ENCODE measurements at regions not wholly inside any gene's neighbourhood (a gene's known extent, or its start where the extent isn't known, plus 50 kb on each side); places are given as distances from the start of the nearest gene placed in this dataset.
A peak's percentile ranks its signal among the peaks of the same experiment; 100 is the strongest.
"Not testable (repeated sequence)": the region's sequence is repeated elsewhere in the genome, so short reads cannot be mapped to it uniquely, and the experiment has no call there.

DNA sequence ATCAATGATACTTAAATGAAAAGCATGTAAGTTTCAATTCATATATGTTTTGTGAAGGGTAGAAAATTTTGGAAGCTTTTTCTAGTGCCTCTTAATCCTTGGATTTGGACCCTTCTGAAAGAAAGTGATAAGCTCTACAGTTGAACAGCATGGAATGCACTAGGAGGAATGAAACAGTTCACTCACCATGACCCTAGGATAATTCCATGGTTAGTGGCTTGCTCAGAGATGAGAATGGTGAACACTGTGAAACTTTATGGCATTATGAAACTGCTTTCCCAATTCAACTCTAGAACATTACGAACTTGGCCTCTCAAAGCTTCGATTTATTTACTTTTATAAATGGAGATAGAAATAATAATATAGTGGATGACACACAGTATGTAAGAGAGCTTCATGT lies 88.9 kb upstream of the FAT4 start:
- Histone ChIP-seq H2AFZ (ENCODE audit: low read length) (no peak overlapping the region), H3K4me2 (ENCODE audit: insufficient read depth, low read length) (no peak overlapping the region), H3K79me2 (ENCODE audit: insufficient read depth, low read length) (no peaks in the 10 kb centered on the region), H3K27ac (ENCODE audit: low read depth, low read length) (no peak overlapping the region), H4K20me1 (ENCODE audit: insufficient read depth, low read length) (no peaks in the 10 kb centered on the region), H3K9me3 (ENCODE audit: low read depth, low read length) (no peaks in the 10 kb centered on the region), H3K4me3 (ENCODE audit: insufficient read depth, low read length) (no peak overlapping the region), H3K27me3 (ENCODE audit: insufficient read depth, low read length) (no peaks in the 10 kb centered on the region), H3K36me3 (ENCODE audit: insufficient read depth, low read length) (no peaks in the 10 kb centered on the region), H3K4me1 (ENCODE audit: insufficient read depth, low read length) (no peaks in the 10 kb centered on the region)
- no peak for DNase-seq (ENCODE audit: insufficient read length, low spot score, missing footprints)
- TF ChIP-seq, protein P1, sequence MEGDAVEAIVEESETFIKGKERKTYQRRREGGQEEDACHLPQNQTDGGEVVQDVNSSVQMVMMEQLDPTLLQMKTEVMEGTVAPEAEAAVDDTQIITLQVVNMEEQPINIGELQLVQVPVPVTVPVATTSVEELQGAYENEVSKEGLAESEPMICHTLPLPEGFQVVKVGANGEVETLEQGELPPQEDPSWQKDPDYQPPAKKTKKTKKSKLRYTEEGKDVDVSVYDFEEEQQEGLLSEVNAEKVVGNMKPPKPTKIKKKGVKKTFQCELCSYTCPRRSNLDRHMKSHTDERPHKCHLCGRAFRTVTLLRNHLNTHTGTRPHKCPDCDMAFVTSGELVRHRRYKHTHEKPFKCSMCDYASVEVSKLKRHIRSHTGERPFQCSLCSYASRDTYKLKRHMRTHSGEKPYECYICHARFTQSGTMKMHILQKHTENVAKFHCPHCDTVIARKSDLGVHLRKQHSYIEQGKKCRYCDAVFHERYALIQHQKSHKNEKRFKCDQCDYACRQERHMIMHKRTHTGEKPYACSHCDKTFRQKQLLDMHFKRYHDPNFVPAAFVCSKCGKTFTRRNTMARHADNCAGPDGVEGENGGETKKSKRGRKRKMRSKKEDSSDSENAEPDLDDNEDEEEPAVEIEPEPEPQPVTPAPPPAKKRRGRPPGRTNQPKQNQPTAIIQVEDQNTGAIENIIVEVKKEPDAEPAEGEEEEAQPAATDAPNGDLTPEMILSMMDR (IDR thresholded peaks at IDR 0.05; ENCODE audit: extremely low read depth, low read depth, low read length) = no peak

DNA sequence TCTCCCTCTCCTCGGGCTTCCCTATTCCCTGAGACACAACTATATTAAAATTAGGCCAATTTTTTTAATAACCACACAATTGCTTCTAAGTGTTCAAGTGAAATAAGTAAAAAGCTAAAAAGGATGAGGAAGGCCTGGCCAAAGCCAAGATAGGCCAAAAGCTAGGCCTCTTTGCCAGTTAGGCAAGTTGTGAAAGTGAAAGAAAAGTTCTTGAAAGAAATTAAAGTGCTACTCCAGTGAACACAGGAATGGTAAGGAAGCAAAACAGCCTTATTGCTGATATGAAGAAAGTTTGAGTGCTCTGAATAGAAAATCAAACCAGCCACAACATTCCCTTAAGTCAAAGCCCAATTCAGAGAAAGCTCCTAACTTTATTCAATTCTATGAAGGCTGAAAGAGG lies 114.2 kb upstream of the FAT4 start:
- no peaks in the 10 kb centered on the region for H3K9me3 ChIP-seq (ENCODE audit: low read depth, low read length)
- H3K4me1 ChIP-seq (ENCODE audit: insufficient read depth, low read length) = no peaks in the 10 kb centered on the region
- H3K27ac ChIP-seq (ENCODE audit: low read depth, low read length) = no peak overlapping the region
- no peak overlapping the region for H3K4me3 ChIP-seq (ENCODE audit: insufficient read depth, low read length)
- H3K36me3 ChIP-seq (ENCODE audit: insufficient read depth, low read length) = no peaks in the 10 kb centered on the region
- H2AFZ ChIP-seq (ENCODE audit: low read length) = peak overlapping the region; percentile 13
- H3K27me3 ChIP-seq (ENCODE audit: insufficient read depth, low read length) = no peaks in the 10 kb centered on the region
- no peak for DNase-seq (ENCODE audit: insufficient read length, low spot score, missing footprints)
- H4K20me1 ChIP-seq (ENCODE audit: insufficient read depth, low read length) = no peaks in the 10 kb centered on the region
- H3K79me2 ChIP-seq (ENCODE audit: insufficient read depth, low read length) = no peaks in the 10 kb centered on the region
- H3K4me2 ChIP-seq (ENCODE audit: insufficient read depth, low read length) = no peak overlapping the region
- TF ChIP-seq, protein P1 (IDR thresholded peaks at IDR 0.05; ENCODE audit: extremely low read depth, low read depth, low read length) = no peak

DNA sequence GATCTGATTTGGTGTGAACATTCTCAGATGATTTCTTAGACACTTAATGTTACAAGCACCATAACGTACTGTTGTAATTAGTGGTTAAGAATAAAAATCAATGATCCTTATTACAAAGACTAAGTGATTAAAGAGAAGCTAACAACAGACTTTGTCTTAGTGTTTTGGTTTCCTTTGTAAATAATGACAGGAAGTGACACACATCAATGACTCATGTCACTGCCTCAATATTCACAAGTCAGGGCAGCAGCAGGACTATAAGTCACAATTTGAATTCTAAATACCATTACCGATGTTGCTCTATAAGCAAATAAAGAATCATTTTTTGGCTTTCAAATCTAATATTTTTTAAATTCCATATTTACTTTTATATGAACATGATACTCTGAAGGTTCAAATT lies 115.8 kb upstream of the FAT4 start:
- H3K27me3 ChIP-seq (ENCODE audit: insufficient read depth, low read length) = no peaks in the 10 kb centered on the region
- H3K4me1 ChIP-seq (ENCODE audit: insufficient read depth, low read length) = no peaks in the 10 kb centered on the region
- H2AFZ ChIP-seq (ENCODE audit: low read length) = no peak overlapping the region
- no peak overlapping the region for H3K27ac ChIP-seq (ENCODE audit: low read depth, low read length)
- TF ChIP-seq, protein P1 (IDR thresholded peaks at IDR 0.05; ENCODE audit: extremely low read depth, low read depth, low read length) = no peak
- H3K9me3 ChIP-seq (ENCODE audit: low read depth, low read length) = no peaks in the 10 kb centered on the region
- H4K20me1 ChIP-seq (ENCODE audit: insufficient read depth, low read length) = no peaks in the 10 kb centered on the region
- H3K4me3 ChIP-seq (ENCODE audit: insufficient read depth, low read length) = no peak overlapping the region
- no peaks in the 10 kb centered on the region for H3K36me3 ChIP-seq (ENCODE audit: insufficient read depth, low read length)
- no peak overlapping the region for H3K4me2 ChIP-seq (ENCODE audit: insufficient read depth, low read length)
- DNase-seq (ENCODE audit: insufficient read length, low spot score, missing footprints) = no peak
- no peaks in the 10 kb centered on the region for H3K79me2 ChIP-seq (ENCODE audit: insufficient read depth, low read length)

DNA sequence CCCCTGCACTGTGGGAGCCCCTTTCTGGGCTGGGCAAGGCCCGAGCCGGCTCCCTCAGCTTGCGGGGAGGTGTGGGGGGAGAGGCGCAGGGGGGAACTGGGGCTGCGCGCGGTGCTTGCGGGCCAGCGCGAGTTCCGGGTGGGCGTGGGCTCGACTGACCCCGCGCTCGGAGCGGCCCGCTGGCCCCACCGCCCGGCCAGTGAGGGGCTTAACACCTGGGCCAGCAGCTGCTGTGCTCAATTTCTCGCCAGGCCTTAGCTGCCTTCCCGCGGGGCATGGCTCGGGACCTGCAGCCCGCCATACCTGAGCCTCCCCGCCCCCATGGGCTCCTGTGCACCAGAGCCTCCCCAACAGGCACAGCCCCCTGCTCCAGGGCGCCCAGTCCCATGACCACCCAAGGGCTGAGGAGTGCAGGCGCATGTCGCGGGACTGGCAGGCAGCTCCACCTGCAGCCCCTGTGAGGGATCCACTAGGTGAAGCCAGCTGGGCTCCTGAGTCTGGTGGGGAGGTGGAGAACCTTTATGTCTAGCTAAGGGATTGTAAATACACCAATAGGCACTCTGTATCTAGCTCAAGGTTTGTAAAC lies 122.8 kb upstream of the FAT4 start:
- not testable (repeated sequence) for H3K9me3 ChIP-seq (ENCODE audit: low read depth, low read length); H3K4me2 ChIP-seq (ENCODE audit: insufficient read depth, low read length); H3K36me3 ChIP-seq (ENCODE audit: insufficient read depth, low read length); H4K20me1 ChIP-seq (ENCODE audit: insufficient read depth, low read length); DNase-seq (ENCODE audit: insufficient read length, low spot score, missing footprints); H3K27me3 ChIP-seq (ENCODE audit: insufficient read depth, low read length); H3K4me3 ChIP-seq (ENCODE audit: insufficient read depth, low read length); H2AFZ ChIP-seq (ENCODE audit: low read length); H3K79me2 ChIP-seq (ENCODE audit: insufficient read depth, low read length); H3K27ac ChIP-seq (ENCODE audit: low read depth, low read length)
- H3K4me1 ChIP-seq (ENCODE audit: insufficient read depth, low read length) = peaks cover 12% of the 10 kb centered on the region
